ENCODE measurements at regions not wholly inside any gene's neighbourhood (a gene's known extent, or its start where the extent isn't known, plus 50 kb on each side); places are given as distances from the start of the nearest gene placed in this dataset.

- intact Hi-C loops (cut with micrococcal nuclease; ENCODE audit: unreplicated experiment) (no loop called here), in situ Hi-C loops (cut with HindIII; ENCODE audit: extremely low pct_ligation_motif_present, low pct_unique_long_range_greater_than_20kb) (no loop called here)
- no peaks in the 10 kb centered on the region for H3K79me2 ChIP-seq (ENCODE audit: insufficient read depth, low read length)
- no peak for TF ChIP-seq PHF21A (CRISPR knock-in tag; IDR thresholded peaks at IDR 0.05)
- TF ChIP-seq AGO1 (IDR thresholded peaks at IDR 0.05; ENCODE audit: low read depth, low read length, poor library complexity, severe bottlenecking), result no peak
- TF ChIP-seq ZBTB39 (CRISPR knock-in tag; IDR thresholded peaks at IDR 0.05), result no peak
- H2AFZ ChIP-seq (ENCODE audit: low read length), result no peak overlapping the region
- no peaks in the 10 kb centered on the region for H3K36me3 ChIP-seq (replicated peaks in 1 of 2; ENCODE audit: control insufficient read depth in 1 of 2, insufficient read depth in 2 of 2, low read length in 2 of 2)
- H3K4me2 ChIP-seq (ENCODE audit: low read depth, low read length), result no peak overlapping the region
- H3K4me1 ChIP-seq (ENCODE audit: insufficient read depth, low read length), result no peaks in the 10 kb centered on the region
- no TSS peak for BruUV-seq (replicated peaks)
- no peaks in the 10 kb centered on the region for H3K9me3 ChIP-seq (ENCODE audit: low read length)
- DNase-seq (ENCODE audit: low spot score) (no peak), ATAC-seq (no peak), FAIRE-seq (no peak)
- no peaks in the 10 kb centered on the region for H3K27me3 ChIP-seq (ENCODE audit: control insufficient read depth in 1 of 2, insufficient read depth in 2 of 2, low read length in 2 of 2)
- H3K9ac ChIP-seq (ENCODE audit: insufficient read depth, low read depth, low read length), result no peak overlapping the region
- no peak overlapping the region for H3K4me3 ChIP-seq (replicated peaks in 1 of 3; ENCODE audit: insufficient read depth in 1 of 3, low read depth in 2 of 3, low read length in 3 of 3)
- H3K27ac ChIP-seq (ENCODE audit: extremely low read length, insufficient read depth, low read length), result no peak overlapping the region
- CTCF ChIA-PET (ENCODE audit: low intra/inter-chr PET ratio, low total read pairs), result no interaction called here
- no peaks in the 10 kb centered on the region for H4K20me1 ChIP-seq (ENCODE audit: insufficient read depth, low read length)
- WGBS (ENCODE audit: low lambda C conversion rate), result 0% methylated on average over 2 of the region's 2 CpGs
- POLR2A ChIA-PET, result no interaction called here
Measured at GRCh38 chr1:118397496-118397859, 212.4 kb upstream of the SPAG17 start.

- BruUV-seq (replicated peaks), result no TSS peak
- H3K9ac ChIP-seq (ENCODE audit: insufficient read depth, low read depth, low read length), result no peak overlapping the region
- H4K20me1 ChIP-seq (ENCODE audit: insufficient read depth, low read length), result no peaks in the 10 kb centered on the region
- FAIRE-seq (no peak), DNase-seq (ENCODE audit: low spot score) (no peak), ATAC-seq (no peak)
- no peaks in the 10 kb centered on the region for H3K9me3 ChIP-seq (ENCODE audit: low read length)
- 0% methylated on average over 3 of the region's 4 CpGs for WGBS (ENCODE audit: low lambda C conversion rate)
- CTCF ChIA-PET (ENCODE audit: low intra/inter-chr PET ratio, low total read pairs), result no interaction called here
- in situ Hi-C loops (cut with HindIII; ENCODE audit: extremely low pct_ligation_motif_present, low pct_unique_long_range_greater_than_20kb), result no loop called here
- H3K27me3 ChIP-seq (ENCODE audit: control insufficient read depth in 1 of 2, insufficient read depth in 2 of 2, low read length in 2 of 2), result no peaks in the 10 kb centered on the region
- H3K4me3 ChIP-seq (replicated peaks in 1 of 3; ENCODE audit: insufficient read depth in 1 of 3, low read depth in 2 of 3, low read length in 3 of 3), result no peak overlapping the region
- intact Hi-C loops (cut with micrococcal nuclease; ENCODE audit: unreplicated experiment), result no loop called here
- H3K79me2 ChIP-seq (ENCODE audit: insufficient read depth, low read length), result no peaks in the 10 kb centered on the region
- no peak overlapping the region for H3K27ac ChIP-seq (ENCODE audit: extremely low read length, insufficient read depth, low read length)
- POLR2A ChIA-PET, result no interaction called here
- no peaks in the 10 kb centered on the region for H3K36me3 ChIP-seq (replicated peaks in 1 of 2; ENCODE audit: control insufficient read depth in 1 of 2, insufficient read depth in 2 of 2, low read length in 2 of 2)
- H3K4me1 ChIP-seq (ENCODE audit: insufficient read depth, low read length), result no peaks in the 10 kb centered on the region
- H3K4me2 ChIP-seq (ENCODE audit: low read depth, low read length), result no peak overlapping the region
- H2AFZ ChIP-seq (ENCODE audit: low read length), result no peak overlapping the region
- no peak for TF ChIP-seq ZNF3 (CRISPR knock-in tag; IDR thresholded peaks at IDR 0.05)
- TF ChIP-seq ZFX (CRISPR knock-in tag; IDR thresholded peaks at IDR 0.05; ENCODE audit: low read depth), result no peak
- TF ChIP-seq ZNF235 (CRISPR knock-in tag; IDR thresholded peaks at IDR 0.05; ENCODE audit: borderline replicate concordance), result no peak
- TF ChIP-seq SSRP1 (CRISPR knock-in tag; IDR thresholded peaks at IDR 0.05), result no peak
- TF ChIP-seq ZNF343 (CRISPR knock-in tag; IDR thresholded peaks at IDR 0.05), result no peak
- TF ChIP-seq IRX3 (CRISPR knock-in tag; IDR thresholded peaks at IDR 0.05; ENCODE audit: borderline replicate concordance, low read depth), result no peak
- TF ChIP-seq KAT2B (IDR thresholded peaks at IDR 0.05; ENCODE audit: borderline replicate concordance, low read depth, low read length), result no peak
- TF ChIP-seq ZNF614 (CRISPR knock-in tag; IDR thresholded peaks at IDR 0.05; ENCODE audit: borderline replicate concordance), result no peak
- no peak for TF ChIP-seq ZNF30 (CRISPR knock-in tag; IDR thresholded peaks at IDR 0.05)
- TF ChIP-seq CCAR2 (optimal IDR thresholded peaks at IDR 0.05; ENCODE audit: low read depth, low read length), result no peak
- TF ChIP-seq CREB1 (IDR thresholded peaks at IDR 0.05), result no peak
- no peak for TF ChIP-seq CREB1 (CRISPR knock-in tag; IDR thresholded peaks at IDR 0.05)
- TF ChIP-seq ARID2 (CRISPR knock-in tag; IDR thresholded peaks at IDR 0.05; ENCODE audit: borderline replicate concordance), result no peak
- no peak for TF ChIP-seq SUZ12 (IDR thresholded peaks at IDR 0.05; ENCODE audit: low read depth, low read length)
- no peak for TF ChIP-seq ZNF564 (CRISPR knock-in tag; IDR thresholded peaks at IDR 0.05)
- no peak for TF ChIP-seq DMAP1 (CRISPR knock-in tag; IDR thresholded peaks at IDR 0.05)
- TF ChIP-seq ZNF468 (CRISPR knock-in tag; IDR thresholded peaks at IDR 0.05), result no peak
Measured at GRCh38 chr1:118396829-118397495, 211.9 kb upstream of the SPAG17 start.
